K562 (cell line): ENCODE measurements at regions not wholly inside any gene's neighbourhood (a gene's known extent, or its start where the extent isn't known, plus 50 kb on each side); places are given as distances from the start of the nearest gene placed in this dataset.

Experiments used
- ATAC-seq: fragments of 200-7000 bp; cut with Tn5 transposase; 3 replicates; pipeline ENCODE4 v1.9.1; 2020; ENCODE audit warnings: moderate library complexity
- BruUV-seq: library from RNA; stranded (reverse); fragments of 400-500 nt; replicated peaks from 2 replicates; lab custom pipeline; 2021; lab: Mats Ljungman, UMichigan
- CTCF ChIA-PET: fragments of 300-600 bp; formaldehyde crosslinking; extraction: SDS; loops from one replicate; lab custom pipeline; 2021; ENCODE audit warnings: low intra/inter-chr PET ratio; lab: Yijun Ruan, JAX
- POLR2A ChIA-PET: fragments of 300-600, 350-650 bp; sonication (Branson Sonifier 250); formaldehyde crosslinking; extraction: SDS; loops from one replicate; lab custom pipeline; 2021; ENCODE audit warnings: antibody characterized with exemption, inconsistent platforms; lab: Yijun Ruan, JAX
- DNase-seq, 4 experiments: peaks; one replicate each; pipeline versions ENCODE4 v3.0.0 to v3.0.0-alpha.2; 2011 to 2018; ENCODE audit warnings: low spot score in 3 of 4, mixed read lengths in 3 of 4; ENCODE audit errors: extremely low read depth in 1 of 4
- FAIRE-seq: peaks from 2 replicates; lab custom pipeline; 2011; peaks lifted over from hg19 to GRCh38; lab: Jason Lieb, UNC
- H2AFZ ChIP-seq: 2 replicates; pipeline ENCODE4 v1.6.0; 2011; ENCODE audit warnings: low read depth, low read length, control low read depth, inconsistent platforms
- H3K27ac ChIP-seq: fragments of 200-600 bp; 3 replicates; pipeline ENCODE4 v1.8.0; 2011; ENCODE audit warnings: low read depth, mild to moderate bottlenecking, control low read depth, inconsistent platforms, low read length, moderate library complexity, mixed read lengths; ENCODE audit errors: extremely low read depth
- H3K27me3 ChIP-seq, 2 experiments: fragments of 300-600 bp in 1 of 2; 2 replicates in 1 of 2; 3 replicates in 1 of 2; pipeline versions ENCODE4 v1.6.0 to v1.8.0; 2011; ENCODE audit warnings: inconsistent platforms in 2 of 2, low read length in 2 of 2, mild to moderate bottlenecking in 1 of 2, mixed read lengths in 1 of 2, moderate library complexity in 1 of 2; ENCODE audit not compliant: control insufficient read depth in 2 of 2, insufficient read depth in 2 of 2
- H3K36me3 ChIP-seq: fragments of 300-600 bp; 3 replicates; pipeline ENCODE4 v1.8.0; 2011; ENCODE audit warnings: mild to moderate bottlenecking, low read length, inconsistent platforms; ENCODE audit not compliant: control insufficient read depth, insufficient read depth
- H3K4me1 ChIP-seq, 2 experiments: fragments of 200-600 bp in 1 of 2; replicated peaks in 1 of 2; 2 replicates in 1 of 2; 3 replicates in 1 of 2; pipeline versions ENCODE4 v1.5.1 to v1.8.0; 2011; ENCODE audit warnings: inconsistent platforms in 2 of 2, low read length in 2 of 2, mild to moderate bottlenecking in 1 of 2, mixed read lengths in 1 of 2, moderate library complexity in 1 of 2; ENCODE audit not compliant: control insufficient read depth in 2 of 2, insufficient read depth in 2 of 2
- H3K4me2 ChIP-seq: 2 replicates; pipeline ENCODE4 v1.6.1; 2011; ENCODE audit warnings: low read length, control low read depth, inconsistent platforms, mixed read lengths; ENCODE audit not compliant: insufficient read depth
- H3K4me3 ChIP-seq: fragments of 200-600 bp; sonication (generic), shearing (Covaris generic); 2 replicates; pipeline ENCODE4 v1.5.1; 2016; ENCODE audit warnings: control low read depth, inconsistent platforms
- H3K79me2 ChIP-seq: fragments of 200-600 bp; 3 replicates; pipeline ENCODE4 v1.8.0; 2011; ENCODE audit warnings: low read length, inconsistent platforms; ENCODE audit not compliant: control insufficient read depth, insufficient read depth
- H3K9ac ChIP-seq, 2 experiments: 2 replicates each; pipeline versions ENCODE4 v1.6.0 to v1.6.1; 2011; ENCODE audit warnings: low read depth in 2 of 2, low read length in 2 of 2, control low read depth in 1 of 2, inconsistent platforms in 1 of 2, mild to moderate bottlenecking in 1 of 2, mixed read lengths in 1 of 2; ENCODE audit not compliant: insufficient read depth in 1 of 2
- H3K9me1 ChIP-seq: one replicate; pipeline ENCODE4 v1.6.0; 2011; ENCODE audit warnings: inconsistent platforms, mild to moderate bottlenecking, low read length, moderate library complexity; ENCODE audit not compliant: control insufficient read depth, insufficient read depth
- H3K9me3 ChIP-seq: replicated peaks from 2 replicates; pipeline ENCODE4 v1.5.1; 2011; ENCODE audit warnings: low read depth, low read length, inconsistent platforms; ENCODE audit not compliant: control insufficient read depth, insufficient read depth
- H4K20me1 ChIP-seq: replicated peaks from 2 replicates; pipeline ENCODE4 v1.6.1; 2011; ENCODE audit warnings: low read length, inconsistent platforms, mixed read lengths; ENCODE audit not compliant: control insufficient read depth, insufficient read depth
- ASH1L ChIP-seq: fragments of 450-650 bp; IDR thresholded peaks from 2 replicates; pipeline ENCODE4 v1.6.1; 2018; ENCODE audit warnings: borderline replicate concordance, mild to moderate bottlenecking, low read depth; ENCODE audit not compliant: partially characterized antibody
- ETV1 ChIP-seq: fragments of 450-650 bp; conservative IDR thresholded peaks from 2 replicates; pipeline ENCODE4 v1.6.1; 2016; ENCODE audit warnings: missing genetic modification characterization, control low read depth, low read depth, missing compliant biosample characterization
- PHF21A ChIP-seq: fragments of 450-650 bp; IDR thresholded peaks from 2 replicates; pipeline ENCODE4 v1.6.1; 2017; ENCODE audit warnings: low read depth, borderline replicate concordance
- RBFOX2 ChIP-seq: fragments of 200-400 bp; formaldehyde crosslinking; IDR thresholded peaks from 2 replicates; pipeline ENCODE4 v1.6.1; 2017; ENCODE audit warnings: low read depth, mild to moderate bottlenecking, low read length, moderate library complexity
- SMARCC2 ChIP-seq: fragments of 450-650 bp; IDR thresholded peaks from 2 replicates; pipeline ENCODE4 v1.6.1; 2017; ENCODE audit warnings: antibody characterized with exemption, moderate library complexity, mild to moderate bottlenecking, low read depth
- ZNF217 ChIP-seq: sonication (generic); formaldehyde crosslinking; IDR thresholded peaks from 2 replicates; pipeline ENCODE4 v1.8.0; 2022; ENCODE audit warnings: mild to moderate bottlenecking, missing genetic modification reagents
- WGBS: fragments of 100-300 bp; shearing (Covaris generic); methylation state at CpG from one replicate; pipeline ENCODE4 v1.1.6; 2016; ENCODE audit warnings: low coverage, mixed read lengths; ENCODE audit not compliant: insufficient coverage; ENCODE audit errors: missing lambda C conversion rate; 5-methylcytosine and 5-hydroxymethylcytosine counted together
- in situ Hi-C: fragments of 300-500 bp; cut with MboI; formaldehyde crosslinking; loops from 4 replicates; pipeline ENCODE4 v1.15.0; 2018; ENCODE audit warnings: inconsistent platforms, mixed read lengths
- intact Hi-C: fragments of 100-400 bp; cut with micrococcal nuclease; formaldehyde crosslinking; loops from 2 replicates; pipeline ENCODE4 v1.14.2; 2022
- TF ChIP-seq, protein P1 (sequence below): sonication (generic); formaldehyde crosslinking; IDR thresholded peaks from 2 replicates; pipeline ENCODE4 v1.5.0; 2020; ENCODE audit warnings: missing genetic modification reagents

DNA sequence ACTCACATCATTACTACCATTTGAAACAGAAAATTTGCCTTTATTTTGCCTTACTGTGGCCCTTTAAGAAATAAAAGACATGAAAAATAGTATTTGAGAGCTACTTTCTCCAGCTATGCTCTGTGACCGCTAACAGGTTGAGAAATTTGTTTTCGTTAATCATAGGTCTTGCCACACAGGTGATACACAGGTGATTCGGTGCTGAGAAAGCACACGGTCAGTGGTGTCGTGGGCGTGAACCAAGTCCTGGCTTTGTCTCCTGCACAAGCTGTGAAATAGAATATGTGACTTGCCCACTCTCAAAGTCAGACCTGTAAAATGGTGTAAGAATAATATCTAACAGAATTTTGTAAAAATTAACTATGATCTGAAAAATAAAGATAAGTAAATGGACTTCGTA, 155.3 kb upstream of the SLC39A10 start:
- POLR2A ChIA-PET, result no interaction called here
- intact Hi-C loops, result no loop called here
- H3K27ac ChIP-seq, result no peak overlapping the region
- peaks cover 1% of the 10 kb centered on the region; the same call in 1 of the 2 replicates for H3K9me3 ChIP-seq
- CTCF ChIA-PET, result no interaction called here
- no peak overlapping the region for H3K4me3 ChIP-seq
- H3K4me1 ChIP-seq, result no peaks in the 10 kb centered on the region
- DNase-seq (no peak), ATAC-seq (no peak), FAIRE-seq (no peak)
- no peaks in the 10 kb centered on the region for H3K9me1 ChIP-seq
- no peaks in the 10 kb centered on the region for H4K20me1 ChIP-seq
- H3K9ac ChIP-seq, result no peak overlapping the region
- BruUV-seq, result no TSS peak
- no peak overlapping the region for H3K4me2 ChIP-seq
- H3K79me2 ChIP-seq, result no peaks in the 10 kb centered on the region
- H3K36me3 ChIP-seq, result no peaks in the 10 kb centered on the region
- TF ChIP-seq ETV1 (tag) (no peak), SMARCC2 (no peak), ZNF217 (CRISPR knock-in tag) (no peak), RBFOX2 (no peak), PHF21A (no peak), ASH1L (no peak)
- TF ChIP-seq, protein P1, sequence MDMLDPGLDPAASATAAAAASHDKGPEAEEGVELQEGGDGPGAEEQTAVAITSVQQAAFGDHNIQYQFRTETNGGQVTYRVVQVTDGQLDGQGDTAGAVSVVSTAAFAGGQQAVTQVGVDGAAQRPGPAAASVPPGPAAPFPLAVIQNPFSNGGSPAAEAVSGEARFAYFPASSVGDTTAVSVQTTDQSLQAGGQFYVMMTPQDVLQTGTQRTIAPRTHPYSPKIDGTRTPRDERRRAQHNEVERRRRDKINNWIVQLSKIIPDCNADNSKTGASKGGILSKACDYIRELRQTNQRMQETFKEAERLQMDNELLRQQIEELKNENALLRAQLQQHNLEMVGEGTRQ (CRISPR knock-in tag), result no peak
- TF ChIP-seq, all 486 proteins: peak for 0
- 81% methylated on average over 7 of the region's 7 CpGs for whole genome bisulfite sequencing
- in situ Hi-C loops, result no loop called here
- Histone ChIP-seq H3K27me3 (no peaks in the 10 kb centered on the region), H2AFZ (no peak overlapping the region; the same call in 1 of the 2 replicates)
